PFSK-1 (cell line): ENCODE measurements at regions not wholly inside any gene's neighbourhood (a gene's known extent, or its start where the extent isn't known, plus 50 kb on each side); places are given as distances from the start of the nearest gene placed in this dataset.

Source experiments
- POLR2AphosphoS5 ChIP-seq: IDR thresholded peaks from 2 replicates; pipeline ENCODE4 v1.6.1; 2012; ENCODE audit warnings: low read depth, mild to moderate bottlenecking, control low read depth, low read length, moderate library complexity
- TAF1 ChIP-seq: IDR thresholded peaks from 2 replicates; pipeline ENCODE4 v1.6.1; 2012; ENCODE audit warnings: low read length, control low read depth, borderline replicate concordance; ENCODE audit not compliant: insufficient read depth

- no peak for TF ChIP-seq POLR2AphosphoS5
- TF ChIP-seq TAF1, result no peak
Observed at GRCh38 chr12:105706973-105707334, 376.5 kb downstream of the C12orf75 start.
